ENCODE measurements at regions not wholly inside any gene's neighbourhood (a gene's known extent, or its start where the extent isn't known, plus 50 kb on each side); places are given as distances from the start of the nearest gene placed in this dataset.

DNA sequence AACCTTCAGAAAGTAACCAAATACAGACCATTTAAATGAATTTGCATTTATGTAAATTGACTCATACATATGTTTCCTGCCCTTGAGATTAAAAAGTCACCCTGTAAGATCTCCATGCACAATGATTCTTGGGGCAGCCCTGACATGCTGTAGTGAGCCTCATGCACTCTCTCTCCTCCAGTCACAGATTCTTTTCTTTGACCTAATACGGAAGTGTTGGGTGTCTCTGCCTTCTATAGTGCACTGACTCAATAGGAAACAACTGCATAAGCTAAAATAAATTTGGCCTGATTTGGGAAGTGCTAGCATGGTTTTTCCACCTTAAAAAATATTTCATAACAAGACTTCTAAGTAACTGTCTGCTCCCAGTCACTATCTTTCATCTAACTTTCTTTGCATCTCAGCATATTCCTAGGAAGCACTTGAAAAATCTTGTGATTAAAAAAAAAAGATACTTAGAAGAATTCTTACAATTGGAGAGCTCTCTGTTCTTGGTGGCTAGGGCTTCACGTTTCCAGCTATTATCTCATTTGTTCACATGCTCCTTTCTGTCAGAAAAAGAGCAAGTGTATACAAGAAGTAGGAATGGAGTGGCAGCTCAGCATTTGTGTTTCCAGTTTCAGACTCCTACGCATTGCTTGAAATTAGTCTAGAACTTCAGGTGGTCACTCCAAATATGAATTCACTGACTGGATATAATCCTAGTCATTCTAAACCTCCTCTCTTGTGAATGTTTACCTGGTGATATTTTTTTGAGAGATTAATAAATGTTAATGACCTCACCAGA is 207.9 kb upstream of the COL8A1 start:
- TF ChIP-seq EZH2 (IDR thresholded peaks at IDR 0.05; ENCODE audit: insufficient read depth, low read length), result no peak
- TF ChIP-seq, protein P1, sequence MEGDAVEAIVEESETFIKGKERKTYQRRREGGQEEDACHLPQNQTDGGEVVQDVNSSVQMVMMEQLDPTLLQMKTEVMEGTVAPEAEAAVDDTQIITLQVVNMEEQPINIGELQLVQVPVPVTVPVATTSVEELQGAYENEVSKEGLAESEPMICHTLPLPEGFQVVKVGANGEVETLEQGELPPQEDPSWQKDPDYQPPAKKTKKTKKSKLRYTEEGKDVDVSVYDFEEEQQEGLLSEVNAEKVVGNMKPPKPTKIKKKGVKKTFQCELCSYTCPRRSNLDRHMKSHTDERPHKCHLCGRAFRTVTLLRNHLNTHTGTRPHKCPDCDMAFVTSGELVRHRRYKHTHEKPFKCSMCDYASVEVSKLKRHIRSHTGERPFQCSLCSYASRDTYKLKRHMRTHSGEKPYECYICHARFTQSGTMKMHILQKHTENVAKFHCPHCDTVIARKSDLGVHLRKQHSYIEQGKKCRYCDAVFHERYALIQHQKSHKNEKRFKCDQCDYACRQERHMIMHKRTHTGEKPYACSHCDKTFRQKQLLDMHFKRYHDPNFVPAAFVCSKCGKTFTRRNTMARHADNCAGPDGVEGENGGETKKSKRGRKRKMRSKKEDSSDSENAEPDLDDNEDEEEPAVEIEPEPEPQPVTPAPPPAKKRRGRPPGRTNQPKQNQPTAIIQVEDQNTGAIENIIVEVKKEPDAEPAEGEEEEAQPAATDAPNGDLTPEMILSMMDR (IDR thresholded peaks at IDR 0.05; ENCODE audit: insufficient read depth, low read depth, low read length), result no peak
